DND-41 (cell line): ENCODE measurements at regions not wholly inside any gene's neighbourhood (a gene's known extent, or its start where the extent isn't known, plus 50 kb on each side); places are given as distances from the start of the nearest gene placed in this dataset.

Experiments
- EZH2 ChIP-seq: IDR thresholded peaks from 3 replicates; pipeline ENCODE4 v1.6.1; 2012; ENCODE audit warnings: borderline replicate concordance, low read depth, mild to moderate bottlenecking, moderate library complexity, low read length, inconsistent platforms; ENCODE audit not compliant: severe bottlenecking
- TF ChIP-seq, protein P1 (sequence below): IDR thresholded peaks from 2 replicates; pipeline ENCODE4 v1.5.1; 2012; ENCODE audit warnings: borderline replicate concordance, low read length, moderate library complexity, mild to moderate bottlenecking; ENCODE audit not compliant: poor library complexity, severe bottlenecking; ENCODE audit errors: extremely low read depth

DNA sequence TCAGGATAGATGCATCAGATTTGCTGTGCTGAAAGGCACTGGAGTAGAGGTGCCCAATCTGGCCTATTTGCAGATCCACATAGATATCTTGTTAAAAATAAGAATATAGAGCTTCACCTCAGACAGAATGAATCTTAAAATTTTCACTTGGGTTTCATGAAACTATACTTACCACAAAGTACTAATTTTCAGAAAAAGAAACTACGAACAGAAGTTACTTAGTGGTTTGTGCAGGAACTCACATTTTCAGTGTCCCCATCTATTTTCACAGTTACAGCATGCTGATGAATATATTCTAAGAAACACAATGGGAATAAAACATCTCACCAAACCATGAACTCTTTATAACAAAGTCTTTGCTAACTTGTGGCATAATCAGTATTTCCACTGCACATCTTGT, 449.4 kb downstream of the RERGL start:
- TF ChIP-seq, protein P1, sequence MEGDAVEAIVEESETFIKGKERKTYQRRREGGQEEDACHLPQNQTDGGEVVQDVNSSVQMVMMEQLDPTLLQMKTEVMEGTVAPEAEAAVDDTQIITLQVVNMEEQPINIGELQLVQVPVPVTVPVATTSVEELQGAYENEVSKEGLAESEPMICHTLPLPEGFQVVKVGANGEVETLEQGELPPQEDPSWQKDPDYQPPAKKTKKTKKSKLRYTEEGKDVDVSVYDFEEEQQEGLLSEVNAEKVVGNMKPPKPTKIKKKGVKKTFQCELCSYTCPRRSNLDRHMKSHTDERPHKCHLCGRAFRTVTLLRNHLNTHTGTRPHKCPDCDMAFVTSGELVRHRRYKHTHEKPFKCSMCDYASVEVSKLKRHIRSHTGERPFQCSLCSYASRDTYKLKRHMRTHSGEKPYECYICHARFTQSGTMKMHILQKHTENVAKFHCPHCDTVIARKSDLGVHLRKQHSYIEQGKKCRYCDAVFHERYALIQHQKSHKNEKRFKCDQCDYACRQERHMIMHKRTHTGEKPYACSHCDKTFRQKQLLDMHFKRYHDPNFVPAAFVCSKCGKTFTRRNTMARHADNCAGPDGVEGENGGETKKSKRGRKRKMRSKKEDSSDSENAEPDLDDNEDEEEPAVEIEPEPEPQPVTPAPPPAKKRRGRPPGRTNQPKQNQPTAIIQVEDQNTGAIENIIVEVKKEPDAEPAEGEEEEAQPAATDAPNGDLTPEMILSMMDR = no peak
- TF ChIP-seq EZH2 = no peak
